ENCODE measurements at regions not wholly inside any gene's neighbourhood (a gene's known extent, or its start where the extent isn't known, plus 50 kb on each side); places are given as distances from the start of the nearest gene placed in this dataset.

GRCh38 chr6:120965814-120966213 lies 368.5 kb downstream of the TBC1D32 start:
- no peak for TF ChIP-seq CTCF (IDR thresholded peaks at IDR 0.05; ENCODE audit: control extremely low read depth in 1 of 3, insufficient read depth in 1 of 3, low read depth in 1 of 3, low read length in 3 of 3)
- no peak for TF ChIP-seq ZNF274 (IDR thresholded peaks at IDR 0.05; ENCODE audit: borderline replicate concordance, extremely low read depth, low read length)
- no peak for TF ChIP-seq ATF2 (IDR thresholded peaks at IDR 0.05; ENCODE audit: low read length)
- TF ChIP-seq SP1 (IDR thresholded peaks at IDR 0.05; ENCODE audit: low read depth, low read length), result no peak
- no peak for TF ChIP-seq HDAC2 (IDR thresholded peaks at IDR 0.05; ENCODE audit: borderline replicate concordance in 1 of 2, low read depth in 2 of 2, low read length in 2 of 2)
- no peak for TF ChIP-seq TAF1 (IDR thresholded peaks at IDR 0.05; ENCODE audit: low read depth, low read length)
- no peak for TF ChIP-seq POLR2A (IDR thresholded peaks at IDR 0.05; ENCODE audit: control extremely low read depth in 1 of 2, low read depth in 2 of 2, low read length in 2 of 2)
- no peak for TF ChIP-seq EZH2 (IDR thresholded peaks at IDR 0.05; ENCODE audit: low read depth, low read length, severe bottlenecking)
- TF ChIP-seq RFX5 (IDR thresholded peaks at IDR 0.05; ENCODE audit: borderline replicate concordance, low read depth, low read length), result no peak
- no peak for TF ChIP-seq GABPA (IDR thresholded peaks at IDR 0.05; ENCODE audit: borderline replicate concordance, insufficient read depth, low read length)
- no peak for TF ChIP-seq JUND (IDR thresholded peaks at IDR 0.05; ENCODE audit: low read length)
- no peak for TF ChIP-seq POLR2AphosphoS5 (IDR thresholded peaks at IDR 0.05; ENCODE audit: low read depth, low read length)
